ENCODE measurements at regions not wholly inside any gene's neighbourhood (a gene's known extent, or its start where the extent isn't known, plus 50 kb on each side); places are given as distances from the start of the nearest gene placed in this dataset.

DNA sequence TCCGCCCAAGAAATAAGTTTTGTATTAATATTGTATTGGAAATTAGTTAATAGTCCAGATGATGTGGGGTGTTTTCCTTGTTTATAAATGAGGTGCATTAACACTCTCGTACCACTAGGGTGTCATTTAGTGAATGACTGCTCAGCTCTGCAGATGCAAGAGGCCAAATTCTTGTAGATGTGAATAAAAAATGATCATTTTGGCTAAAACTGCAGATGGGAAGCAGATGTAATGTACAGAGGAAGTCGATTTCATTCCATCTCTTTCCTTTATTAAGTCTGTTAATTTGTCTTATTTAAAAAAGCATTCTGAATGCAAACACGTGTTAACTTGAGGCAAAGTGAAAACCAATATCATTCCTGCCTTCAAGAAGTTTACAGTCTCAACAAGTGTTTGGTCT is 108.1 kb downstream of the DHX15 start:
- no peak for ATAC-seq (replicated peaks in 6 of 8)
- in situ Hi-C loops (cut with MboI; ENCODE audit: low pct_unique_long_range_greater_than_20kb in 2 of 9, low sequenced_read_pairs in 9 of 9, unreplicated experiment in 9 of 9), result loop anchor here in 3 of 9 experiments (25.0 kb wide), 2 partner anchors 211 to 511 kb away; no protein-coding TSS in a partner anchor
- Histone ChIP-seq H3K4me3 (no peak overlapping the region), H3K27ac (no peak overlapping the region), H3K4me1 (replicated peaks in 1 of 2) (no peaks in the 10 kb centered on the region)
- 10 to 75% (median 56%) methylated on average over 4 of the region's 4 CpGs; no CpG with 5 or more reads in 3 of the 10 experiments for WGBS, 10 experiments

DNA sequence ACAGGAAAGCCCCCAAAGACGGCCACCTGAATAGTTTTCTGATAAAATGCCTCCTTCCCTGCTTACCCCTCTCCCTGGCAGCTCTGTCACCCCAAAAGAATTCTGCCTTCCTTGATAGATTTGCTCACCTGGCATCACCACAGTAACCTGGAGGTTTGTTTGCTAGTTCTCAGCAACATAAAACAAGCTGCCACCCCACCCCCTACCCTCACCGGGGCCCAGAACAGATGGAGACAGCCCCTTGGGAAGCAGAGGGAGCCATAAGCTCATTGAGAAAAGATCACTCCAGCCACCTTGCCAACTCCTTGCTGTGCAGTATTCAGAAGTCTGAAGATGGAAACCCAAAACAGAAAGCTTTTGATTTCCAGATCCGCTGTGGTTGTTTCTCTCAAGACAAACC is 108.6 kb downstream of the DHX15 start:
- no peak for ATAC-seq (replicated peaks in 6 of 8)
- H3K27ac ChIP-seq, result no peak overlapping the region
- no peak overlapping the region for H3K4me3 ChIP-seq
- WGBS, 10 experiments, result 59 to 100% (median 83%) methylated on average over 1 to 3 of the region's 3 CpGs; no CpG with 5 or more reads in 5 of the 10 experiments
- in situ Hi-C loops (cut with MboI; ENCODE audit: low pct_unique_long_range_greater_than_20kb in 2 of 9, low sequenced_read_pairs in 9 of 9, unreplicated experiment in 9 of 9), result loop anchor here in 3 of 9 experiments (25.0 kb wide), 2 partner anchors 212 to 512 kb away; no protein-coding TSS in a partner anchor
- no peaks in the 10 kb centered on the region for H3K4me1 ChIP-seq (replicated peaks in 1 of 2)

DNA sequence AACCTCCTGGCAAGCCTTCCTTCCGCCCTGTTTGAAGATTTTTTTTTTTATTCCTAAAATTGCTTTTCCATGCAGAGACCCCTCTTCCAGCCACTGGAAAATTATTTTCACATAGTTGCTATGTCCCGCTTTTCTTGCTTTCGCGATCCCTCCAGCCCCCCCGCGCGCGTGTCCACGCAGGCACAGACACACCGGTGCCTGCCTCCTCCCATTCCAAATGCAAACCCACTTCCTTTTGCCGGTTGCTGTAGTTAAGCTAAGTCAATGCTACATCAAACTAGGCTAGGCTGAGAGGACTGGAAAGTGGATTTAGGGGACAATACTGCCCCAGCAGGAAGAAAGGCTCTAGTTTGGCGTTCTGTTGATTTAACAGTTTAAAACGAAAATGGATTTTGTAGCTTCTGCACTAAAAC is 111.0 kb downstream of the DHX15 start:
- peak overlapping the region; percentile 40 to 46 (median 44) for H3K4me3 ChIP-seq
- ATAC-seq (replicated peaks in 6 of 8), result peak in 5 of 8 experiments; percentile 1 to 12 (median 2)
- in situ Hi-C loops (cut with MboI; ENCODE audit: low pct_unique_long_range_greater_than_20kb in 2 of 9, low sequenced_read_pairs in 9 of 9, unreplicated experiment in 9 of 9), result no loop called here
- no peak overlapping the region for H3K27ac ChIP-seq
- H3K4me1 ChIP-seq (replicated peaks in 1 of 2), result peaks cover 5 to 7% of the 10 kb centered on the region in 2 donors
- WGBS, 10 experiments, result 0 to 20% (median 4%) methylated on average over 1 to 12 of the region's 13 CpGs; no CpG with 5 or more reads in 1 of the 10 experiments

DNA sequence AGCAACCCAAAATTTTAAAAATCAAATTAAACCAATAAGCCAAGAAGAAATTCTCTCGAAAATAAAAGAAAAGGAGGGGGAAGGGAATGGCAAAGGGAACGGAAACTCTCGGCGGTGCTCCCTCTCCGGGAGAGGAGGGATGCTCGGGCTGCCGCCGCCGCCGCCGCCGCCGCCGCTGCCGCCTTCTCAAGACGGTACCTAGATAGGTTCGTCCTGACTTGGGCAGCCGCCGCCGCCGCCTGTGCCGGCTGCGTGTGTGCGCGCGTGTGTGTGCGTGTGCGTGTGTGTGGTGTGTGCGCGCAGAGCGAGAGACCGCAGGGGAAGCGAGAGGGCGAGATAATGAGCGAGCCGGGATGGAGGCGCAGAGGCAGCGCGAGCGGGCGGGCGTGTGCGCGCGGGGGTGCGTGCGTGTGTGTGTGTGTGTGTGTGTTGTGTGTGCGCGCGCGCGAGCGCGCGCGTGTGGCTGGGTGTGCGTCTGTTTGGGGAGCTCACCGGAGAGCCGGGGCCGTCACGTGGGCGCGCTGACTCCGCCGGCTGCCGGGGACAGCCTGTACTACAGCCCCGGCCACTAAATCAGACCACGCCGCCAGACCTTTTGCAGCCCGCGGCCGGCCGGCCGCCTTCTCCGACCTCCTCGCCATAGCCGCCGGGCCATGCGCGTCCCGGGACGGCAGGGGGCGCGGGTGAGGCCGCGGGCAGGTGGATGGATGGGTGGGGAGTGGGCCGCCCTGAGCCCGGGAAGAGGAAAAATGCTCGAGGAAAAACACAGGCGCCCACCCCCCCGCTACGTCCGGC is 111.6 kb downstream of the DHX15 start:
- Histone ChIP-seq H3K4me1 (replicated peaks in 1 of 2) (peaks cover 5 to 7% of the 10 kb centered on the region in 2 donors), H3K4me3 (peak overlapping the region; percentile 40 to 46 (median 44)), H3K27ac (no peak overlapping the region)
- peak; percentile 70 to 88 (median 84) for ATAC-seq (replicated peaks in 6 of 8)
- in situ Hi-C loops (cut with MboI; ENCODE audit: low pct_unique_long_range_greater_than_20kb in 2 of 9, low sequenced_read_pairs in 9 of 9, unreplicated experiment in 9 of 9), result no loop called here
- 0 to 2% (median 0%) methylated on average over 1 to 21 of the region's 93 CpGs; no CpG with 5 or more reads in 1 of the 10 experiments for WGBS, 10 experiments

DNA sequence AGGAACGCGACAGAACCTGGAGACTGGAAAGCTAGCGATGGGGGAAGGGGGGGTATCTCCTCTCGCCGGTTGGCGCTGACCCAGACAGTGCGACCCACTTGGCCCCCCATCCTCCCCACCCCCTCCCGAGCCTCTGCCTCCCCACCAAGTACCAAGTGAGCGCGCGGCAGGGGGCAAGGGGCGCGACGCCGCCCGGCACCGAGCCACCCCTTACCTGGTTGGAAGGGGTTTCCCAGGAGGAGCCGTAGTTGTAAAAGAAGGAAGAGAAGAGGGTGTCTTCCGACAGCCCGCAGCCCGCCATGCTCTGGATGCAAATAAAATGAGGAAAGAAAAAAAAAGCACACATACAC is 112.2 kb downstream of the DHX15 start:
- peaks cover 5 to 7% of the 10 kb centered on the region in 2 donors for H3K4me1 ChIP-seq (replicated peaks in 1 of 2)
- no peak overlapping the region for H3K27ac ChIP-seq
- no peak for ATAC-seq (replicated peaks in 6 of 8)
- in situ Hi-C loops (cut with MboI; ENCODE audit: low pct_unique_long_range_greater_than_20kb in 2 of 9, low sequenced_read_pairs in 9 of 9, unreplicated experiment in 9 of 9), result no loop called here
- 0 to 3% (median 0%) methylated on average over 1 to 12 of the region's 21 CpGs; no CpG with 5 or more reads in 4 of the 10 experiments for WGBS, 10 experiments
- peak overlapping the region; percentile 40 to 46 (median 44) for H3K4me3 ChIP-seq

DNA sequence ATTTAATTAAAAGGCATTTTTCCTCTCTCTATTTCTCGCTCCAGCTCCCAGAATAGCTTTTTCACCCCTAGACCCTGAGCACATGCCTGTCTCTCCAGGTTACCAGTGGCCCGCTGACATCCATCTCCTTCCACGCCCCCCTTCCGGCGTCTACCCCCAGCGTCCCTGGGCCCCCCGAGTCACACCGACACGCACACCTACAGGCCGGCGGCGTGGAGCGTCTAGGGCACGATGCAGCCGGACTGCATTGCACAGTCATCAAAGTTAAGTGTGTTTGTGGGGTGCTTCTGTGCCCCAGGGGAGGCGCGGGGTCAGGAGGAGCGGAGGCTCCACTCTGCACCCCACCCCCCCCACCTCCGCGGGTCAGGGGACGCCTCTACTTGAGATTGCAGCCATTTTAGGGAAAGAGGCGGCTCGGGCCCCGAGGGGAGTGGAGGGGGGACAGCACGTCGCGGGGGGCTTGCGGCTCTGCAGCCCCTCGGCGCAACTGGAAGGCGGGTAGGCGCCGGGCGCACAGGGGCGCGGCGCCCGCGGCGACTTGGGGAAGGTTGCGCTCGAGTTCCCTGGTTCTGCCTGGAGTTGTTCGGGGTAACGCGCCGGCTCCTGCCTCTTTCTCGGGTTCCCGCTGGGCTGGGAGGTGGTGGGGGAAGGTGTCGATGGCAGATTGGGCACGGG is 112.7 kb downstream of the DHX15 start:
- 0% methylated on average over 1 to 9 of the region's 50 CpGs; no CpG with 5 or more reads in 8 of the 10 experiments for WGBS, 10 experiments
- ATAC-seq (replicated peaks in 6 of 8), result peak in 3 of 8 experiments; percentile 0 to 1 (median 0)
- in situ Hi-C loops (cut with MboI; ENCODE audit: low pct_unique_long_range_greater_than_20kb in 2 of 9, low sequenced_read_pairs in 9 of 9, unreplicated experiment in 9 of 9), result no loop called here
- no peak overlapping the region for H3K27ac ChIP-seq
- H3K4me3 ChIP-seq, result peak overlapping the region; percentile 40 to 46 (median 44)
- H3K4me1 ChIP-seq (replicated peaks in 1 of 2), result peaks cover 5 to 7% of the 10 kb centered on the region in 2 donors

DNA sequence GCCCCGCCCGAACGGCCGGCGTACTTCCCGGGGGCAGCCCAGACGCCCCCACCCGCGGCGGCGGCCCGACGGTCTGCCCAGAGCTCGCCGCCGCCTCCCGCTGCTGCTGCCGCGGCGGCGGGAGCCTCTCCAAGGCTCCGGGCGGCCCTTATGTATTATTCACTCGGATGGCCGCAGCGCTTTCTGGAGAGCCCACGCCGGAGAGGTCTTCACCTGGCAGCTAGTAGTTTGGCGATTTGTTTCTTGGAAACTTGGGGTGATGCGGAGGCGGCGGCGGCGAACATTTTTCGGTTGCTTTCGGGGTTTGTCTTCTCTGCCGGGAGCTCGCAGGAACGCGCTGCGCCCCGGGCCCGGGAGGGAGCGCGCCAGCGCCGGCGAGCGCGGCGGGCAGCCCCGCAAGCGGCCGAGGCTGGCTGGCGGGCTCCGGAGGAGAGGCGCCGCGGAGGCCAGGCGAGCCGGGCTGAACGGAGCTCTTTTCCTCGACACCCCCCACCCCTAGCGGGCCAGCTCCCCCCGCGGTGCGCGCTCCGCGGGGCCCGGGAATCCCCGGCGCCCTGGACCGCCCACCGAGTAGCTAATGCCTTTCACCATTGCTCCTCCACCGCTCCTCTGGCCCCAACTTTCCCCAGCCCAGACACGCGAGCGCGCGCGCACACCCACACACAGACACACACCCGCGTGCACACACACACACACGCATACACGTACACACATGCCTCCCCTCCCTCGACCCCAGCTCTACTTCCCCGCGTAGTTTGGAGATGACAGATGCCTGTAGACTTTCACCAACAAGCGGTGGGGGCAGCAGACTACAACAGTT is 113.5 kb downstream of the DHX15 start:
- H3K27ac ChIP-seq, result peak overlapping the region in 1 of 2 donors; percentile 3
- peaks cover 5 to 7% of the 10 kb centered on the region in 2 donors for H3K4me1 ChIP-seq (replicated peaks in 1 of 2)
- WGBS, 10 experiments, result 0 to 4% (median 0%) methylated on average over 1 to 5 of the region's 90 CpGs; no CpG with 5 or more reads in 7 of the 10 experiments
- peak overlapping the region; percentile 40 to 46 (median 44) for H3K4me3 ChIP-seq
- in situ Hi-C loops (cut with MboI; ENCODE audit: low pct_unique_long_range_greater_than_20kb in 2 of 9, low sequenced_read_pairs in 9 of 9, unreplicated experiment in 9 of 9), result no loop called here
- peak; percentile 6 to 31 (median 12) for ATAC-seq (replicated peaks in 6 of 8)

DNA sequence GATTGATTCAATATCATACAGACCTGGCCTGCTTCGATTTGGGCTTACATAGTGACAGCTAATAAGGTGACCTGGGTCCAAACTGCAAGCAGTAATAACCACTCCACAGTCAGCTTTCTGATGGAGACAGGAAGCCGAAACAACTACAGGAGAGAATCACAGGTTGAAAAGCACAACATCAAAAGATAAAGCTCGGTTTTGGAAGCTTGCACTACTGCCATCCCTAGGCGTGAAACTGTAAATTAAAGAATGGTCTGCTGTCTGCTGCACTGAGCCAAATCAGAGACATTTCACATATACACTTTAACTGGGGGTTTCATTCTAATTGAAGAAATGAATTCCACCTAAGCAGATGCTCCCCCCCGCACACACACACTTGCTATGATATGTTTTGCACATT is 116.3 kb downstream of the DHX15 start:
- Histone ChIP-seq H3K4me1 (replicated peaks in 1 of 2) (peaks cover 5 to 7% of the 10 kb centered on the region in 2 donors), H3K4me3 (no peak overlapping the region), H3K27ac (no peak overlapping the region)
- no peak for ATAC-seq (replicated peaks in 6 of 8)
- WGBS, 10 experiments, result 80 to 100% (median 93%) methylated on average over 1 to 5 of the region's 5 CpGs; no CpG with 5 or more reads in 3 of the 10 experiments
- in situ Hi-C loops (cut with MboI; ENCODE audit: low pct_unique_long_range_greater_than_20kb in 2 of 9, low sequenced_read_pairs in 9 of 9, unreplicated experiment in 9 of 9), result no loop called here

DNA sequence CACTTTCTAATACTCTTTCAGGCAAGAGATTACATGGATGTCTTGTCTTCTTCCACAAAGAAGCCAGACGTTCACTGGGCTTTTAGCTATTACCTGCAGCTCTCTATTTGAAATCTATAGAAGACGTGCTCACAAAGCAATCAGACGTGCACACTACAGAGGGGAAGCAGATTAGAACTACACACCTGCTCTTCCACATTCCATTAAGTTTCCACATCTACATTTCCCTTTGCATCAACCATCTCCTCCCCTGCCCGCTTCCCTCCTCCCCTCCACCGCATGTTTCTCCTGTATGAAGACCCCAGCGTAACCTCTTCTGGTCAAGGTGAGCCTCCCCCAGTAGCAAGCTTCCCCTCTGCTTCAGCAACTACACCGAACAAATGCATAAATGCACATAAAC is 119.8 kb downstream of the DHX15 start:
- 26 to 100% (median 81%) methylated on average over 3 to 6 of the region's 7 CpGs; no CpG with 5 or more reads in 5 of the 10 experiments for WGBS, 10 experiments
- ATAC-seq (replicated peaks in 6 of 8), result no peak
- Histone ChIP-seq H3K4me1 (replicated peaks in 1 of 2) (peaks cover 5 to 7% of the 10 kb centered on the region in 2 donors), H3K4me3 (no peak overlapping the region), H3K27ac (no peak overlapping the region)
- in situ Hi-C loops (cut with MboI; ENCODE audit: low pct_unique_long_range_greater_than_20kb in 2 of 9, low sequenced_read_pairs in 9 of 9, unreplicated experiment in 9 of 9), result no loop called here

DNA sequence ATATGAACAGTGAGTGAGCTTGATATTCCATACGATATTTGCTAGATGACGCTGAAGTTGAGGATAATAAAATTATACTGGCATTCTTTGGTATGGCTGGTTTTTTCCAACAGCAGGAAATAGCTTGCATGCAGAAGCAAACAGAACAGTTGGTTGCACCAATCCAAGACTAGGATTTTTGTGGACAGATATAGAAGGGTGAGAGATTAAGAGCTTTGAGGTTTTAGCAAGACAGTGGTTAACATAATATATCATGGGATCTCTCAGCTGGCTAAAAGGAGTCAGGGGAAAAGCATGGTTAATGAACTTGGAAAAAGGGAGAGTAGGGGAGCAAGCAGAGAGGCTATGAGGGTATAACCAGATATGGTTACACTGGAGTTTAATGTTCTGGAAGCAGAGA is 127.9 kb downstream of the DHX15 start:
- in situ Hi-C loops (cut with MboI; ENCODE audit: low pct_unique_long_range_greater_than_20kb in 2 of 9, low sequenced_read_pairs in 9 of 9, unreplicated experiment in 9 of 9), result no loop called here
- no peak for ATAC-seq (replicated peaks in 6 of 8)
- H3K27ac ChIP-seq, result no peak overlapping the region
- 18 to 100% (median 80%) methylated on average over 1 to 2 of the region's 2 CpGs; no CpG with 5 or more reads in 3 of the 10 experiments for WGBS, 10 experiments
- H3K4me3 ChIP-seq, result no peak overlapping the region
- H3K4me1 ChIP-seq (replicated peaks in 1 of 2), result no peaks in the 10 kb centered on the region

DNA sequence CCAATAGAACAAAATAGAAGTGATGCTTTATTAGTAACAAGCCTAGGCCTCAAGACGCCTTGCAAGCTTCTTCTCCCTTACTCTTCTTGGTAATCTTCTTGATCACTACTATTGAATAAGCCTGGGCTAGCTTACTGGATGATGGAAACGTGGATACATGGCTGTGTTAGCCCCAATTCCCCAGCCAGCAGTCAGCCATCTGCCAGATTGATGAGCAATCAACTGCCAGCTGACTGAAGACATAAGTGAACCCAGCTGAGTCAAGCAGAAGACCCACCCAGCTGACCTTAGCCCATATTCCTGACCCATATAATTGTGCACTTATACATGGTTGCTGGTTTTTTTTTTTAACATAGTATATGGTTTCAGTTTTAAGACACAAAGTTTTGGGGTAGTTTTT is 130.4 kb downstream of the DHX15 start:
- in situ Hi-C loops (cut with MboI; ENCODE audit: low pct_unique_long_range_greater_than_20kb in 2 of 9, low sequenced_read_pairs in 9 of 9, unreplicated experiment in 9 of 9), result no loop called here

DNA sequence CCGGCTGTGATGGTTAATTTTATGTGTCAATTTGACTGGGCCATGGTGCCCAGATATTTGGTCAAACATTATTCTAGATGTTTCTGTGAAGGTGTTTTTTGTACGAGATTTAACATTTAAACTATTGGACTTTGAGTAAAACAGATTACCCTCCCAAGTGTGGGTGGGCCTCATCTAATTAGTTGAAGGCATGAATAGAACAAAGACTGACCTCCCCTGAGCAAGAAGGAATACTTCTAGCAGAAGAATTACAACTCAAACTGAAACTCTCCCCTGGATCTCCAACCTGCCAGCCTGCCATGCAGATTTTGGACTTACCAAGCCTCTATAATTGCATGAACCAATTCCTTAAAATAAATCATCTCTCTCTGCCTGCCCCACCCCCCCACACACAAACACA is 132.5 kb downstream of the DHX15 start:
- ATAC-seq (replicated peaks in 6 of 8), result no peak
- in situ Hi-C loops (cut with MboI; ENCODE audit: low pct_unique_long_range_greater_than_20kb in 2 of 9, low sequenced_read_pairs in 9 of 9, unreplicated experiment in 9 of 9), result no loop called here
- peaks cover 0 to 5% of the 10 kb centered on the region in 2 donors for H3K4me1 ChIP-seq (replicated peaks in 1 of 2)
- no peak overlapping the region for H3K27ac ChIP-seq
- H3K4me3 ChIP-seq, result no peak overlapping the region
- WGBS, 10 experiments, result 30 to 100% (median 85%) methylated on average over 1 to 2 of the region's 2 CpGs; no CpG with 5 or more reads in 4 of the 10 experiments

More for the DNA sequence above, 130.4 kb downstream of the DHX15 start:
- 0 to 100% (median 23%) methylated on average over 1 to 2 of the region's 2 CpGs; no CpG with 5 or more reads in 4 of the 10 experiments for WGBS, 10 experiments
- Histone ChIP-seq H3K4me3 (no peak overlapping the region), H3K4me1 (replicated peaks in 1 of 2) (no peaks in the 10 kb centered on the region), H3K27ac (no peak overlapping the region)
- no peak for ATAC-seq (replicated peaks in 6 of 8)

Data from motor neuron (in vitro differentiated cells).